Astrocyte of the spinal cord (primary cell): ENCODE measurements at regions not wholly inside any gene's neighbourhood (a gene's known extent, or its start where the extent isn't known, plus 50 kb on each side); places are given as distances from the start of the nearest gene placed in this dataset.

Experiments used
- DNase-seq: peaks from one replicate; pipeline ENCODE4 v3.0.0; 2011; ENCODE audit warnings: low read depth, low spot score
- H3K4me3 ChIP-seq: 2 replicates; pipeline ENCODE4 v1.5.1; 2011; ENCODE audit warnings: low read depth, mild to moderate bottlenecking, low read length, moderate library complexity
- CTCF ChIP-seq: IDR thresholded peaks from 2 replicates; pipeline ENCODE4 v1.5.1; 2012; ENCODE audit warnings: low read depth, mild to moderate bottlenecking, low read length, inconsistent platforms
- in situ Hi-C: cut with HindIII; loops from 2 replicates; pipeline ENCODE4 v1.10.0; 2017; ENCODE audit warnings: low sequenced_read_pairs

- in situ Hi-C loops: no loop called here
- H3K4me3 ChIP-seq: no peak overlapping the region
- DNase-seq: no peak
- TF ChIP-seq CTCF: no peak
These were observed 131.6 kb upstream of the MGMT start for GRCh38 chr10:129335396-129335795.

- no peak overlapping the region for H3K4me3 ChIP-seq
- in situ Hi-C loops: no loop called here
- no peak for DNase-seq
- TF ChIP-seq CTCF: no peak
These were observed 131.1 kb upstream of the MGMT start for GRCh38 chr10:129335942-129336341.

- no peak for TF ChIP-seq CTCF
- H3K4me3 ChIP-seq: no peak overlapping the region
- in situ Hi-C loops: no loop called here
- no peak for DNase-seq
These were observed 127.8 kb upstream of the MGMT start for GRCh38 chr10:129339191-129339590.

- no peak for DNase-seq
- in situ Hi-C loops: no loop called here
- H3K4me3 ChIP-seq: no peak overlapping the region
- TF ChIP-seq CTCF: no peak
These were observed 127.2 kb upstream of the MGMT start for GRCh38 chr10:129339841-129340240.

GRCh38 chr10:129341087-129341486, 126.0 kb upstream of the MGMT start:
- DNase-seq: no peak
- no peak for TF ChIP-seq CTCF
- in situ Hi-C loops: no loop called here
- H3K4me3 ChIP-seq: no peak overlapping the region

GRCh38 chr10:129342385-129342784, 124.7 kb upstream of the MGMT start:
- TF ChIP-seq CTCF: no peak
- H3K4me3 ChIP-seq: no peak overlapping the region
- in situ Hi-C loops: no loop called here
- no peak for DNase-seq

GRCh38 chr10:129343141-129343540, 123.9 kb upstream of the MGMT start:
- no peak for DNase-seq
- H3K4me3 ChIP-seq: no peak overlapping the region
- in situ Hi-C loops: no loop called here
- TF ChIP-seq CTCF: no peak
